A673 (cell line): ENCODE measurements at regions not wholly inside any gene's neighbourhood (a gene's known extent, or its start where the extent isn't known, plus 50 kb on each side); places are given as distances from the start of the nearest gene placed in this dataset.

Experiments
- BruUV-seq: library from RNA; stranded (reverse); fragments of 400-500 nt; replicated peaks from 2 replicates; lab custom pipeline; 2021; lab: Mats Ljungman, UMichigan
- CTCF ChIA-PET: fragments of 300-600 bp; sonication (Branson Sonifier 250); formaldehyde crosslinking; loops from one replicate; lab custom pipeline; 2022; ENCODE audit warnings: antibody characterized with exemption; lab: Charles Lee
- POLR2A ChIA-PET: fragments of 300-600 bp; sonication (Branson Sonifier 250); formaldehyde crosslinking; loops from one replicate; lab custom pipeline; 2022; ENCODE audit warnings: antibody characterized with exemption; ENCODE audit not compliant: low non-redundant PET; lab: Charles Lee
- DNase-seq: peaks from one replicate; pipeline ENCODE4 v3.0.0-alpha.2; 2015; ENCODE audit warnings: low spot score
- H3K27ac ChIP-seq: fragments of 200-600 bp; sonication (generic); 2 replicates; pipeline ENCODE4 v1.5.1; 2016; ENCODE audit warnings: mixed run types, low read depth, mild to moderate bottlenecking, mixed read lengths, antibody characterized with exemption, low read length; ENCODE audit not compliant: poor library complexity, severe bottlenecking
- H3K27me3 ChIP-seq: fragments of 200-600 bp; sonication (generic); replicated peaks from 2 replicates; pipeline ENCODE4 v1.6.1; 2017; ENCODE audit warnings: mixed run types, low read depth, mild to moderate bottlenecking, mixed read lengths, antibody characterized with exemption, low read length; ENCODE audit not compliant: insufficient read depth, poor library complexity
- H3K36me3 ChIP-seq: fragments of 200-600 bp; sonication (generic); 2 replicates; pipeline ENCODE4 v1.6.1; 2016; ENCODE audit warnings: mixed run types, mild to moderate bottlenecking, mixed read lengths, antibody characterized with exemption, low read length; ENCODE audit not compliant: insufficient read depth, poor library complexity, severe bottlenecking
- H3K4me1 ChIP-seq: fragments of 200-600 bp; sonication (generic); 2 replicates; pipeline ENCODE4 v1.6.1; 2017; ENCODE audit warnings: mixed run types, mild to moderate bottlenecking, mixed read lengths, antibody characterized with exemption, low read length; ENCODE audit not compliant: insufficient read depth, poor library complexity, severe bottlenecking
- H3K4me3 ChIP-seq: fragments of 200-600 bp; sonication (generic); 2 replicates; pipeline ENCODE4 v1.5.1; 2016; ENCODE audit warnings: low read depth, mixed run types, mild to moderate bottlenecking, mixed read lengths, low read length; ENCODE audit not compliant: poor library complexity, severe bottlenecking
- H3K9me3 ChIP-seq: fragments of 200-600 bp; sonication (generic); 2 replicates; pipeline ENCODE4 v1.6.1; 2016; ENCODE audit warnings: mixed run types, low read depth, mild to moderate bottlenecking, mixed read lengths, antibody characterized with exemption, low read length; ENCODE audit not compliant: poor library complexity, severe bottlenecking
- CTCF ChIP-seq: fragments of 300-800, 200-600 bp; sonication (generic); conservative IDR thresholded peaks from 2 replicates; pipeline ENCODE4 v1.5.1; 2017; ENCODE audit warnings: low read depth, mild to moderate bottlenecking, antibody characterized with exemption, low read length, moderate library complexity, mixed read lengths
- EZH2 ChIP-seq: fragments of 200-600 bp; sonication (generic); IDR thresholded peaks from 2 replicates; pipeline ENCODE4 v1.6.1; 2017; ENCODE audit warnings: borderline replicate concordance, low read depth, mild to moderate bottlenecking, mixed read lengths, antibody characterized with exemption, low read length; ENCODE audit not compliant: poor library complexity, severe bottlenecking
- intact Hi-C: fragments of 100-400 bp; cut with micrococcal nuclease; formaldehyde crosslinking; loops from one replicate; pipeline ENCODE4 v1.10.0; 2022; ENCODE audit not compliant: unreplicated experiment

GRCh38 chr6:166744223-166745134 lies 117.4 kb upstream of the RPS6KA2 start:
- Histone ChIP-seq H3K9me3 (no peaks in the 10 kb centered on the region), H3K4me3 (no peak overlapping the region), H3K36me3 (no peaks in the 10 kb centered on the region), H3K27ac (no peak overlapping the region), H3K4me1 (peaks cover 8% of the 10 kb centered on the region), H3K27me3 (no peaks in the 10 kb centered on the region)
- ChIA-PET CTCF (no interaction called here), POLR2A (no interaction called here)
- no TSS peak for BruUV-seq
- TF ChIP-seq CTCF, result no peak
- TF ChIP-seq EZH2, result no peak
- intact Hi-C loops, result no loop called here
- no peak for DNase-seq

DNA sequence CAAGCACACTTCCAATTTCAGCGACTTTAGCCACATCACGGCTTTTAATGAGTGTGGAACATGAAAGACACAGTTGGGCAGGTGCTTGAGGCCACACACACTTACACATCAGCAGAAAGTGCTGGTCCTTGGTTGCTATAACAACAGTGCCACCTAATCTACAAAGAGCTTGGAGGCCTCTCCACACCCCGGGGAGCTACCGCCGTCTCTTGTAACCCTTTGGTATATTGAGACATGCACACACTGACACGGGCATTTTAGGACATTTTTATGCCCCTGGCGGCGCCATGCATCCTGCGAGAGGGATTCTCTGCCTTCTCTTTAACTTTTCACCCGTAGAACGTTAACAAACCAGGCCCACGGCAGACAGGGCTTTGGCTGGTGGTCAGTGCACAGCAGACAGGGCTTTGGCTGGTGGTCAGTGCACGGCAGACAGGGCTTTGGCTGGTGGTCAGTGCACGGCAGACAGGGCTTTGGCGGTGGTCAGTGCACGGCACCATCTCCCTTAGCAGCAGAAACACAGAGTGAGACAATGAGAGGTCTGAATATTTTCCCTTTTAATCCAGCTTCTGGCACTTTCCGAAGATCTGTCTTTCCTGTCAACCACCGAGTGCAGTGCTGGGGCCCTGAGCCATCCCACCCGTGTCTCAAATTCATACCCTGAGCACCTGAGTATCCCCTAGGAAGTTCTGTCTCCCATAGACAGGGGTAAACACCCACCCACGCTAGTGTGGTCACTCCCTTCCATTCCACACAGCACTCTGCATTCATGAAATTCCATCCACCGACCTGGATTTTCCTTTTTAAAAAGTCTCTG lies 116.6 kb upstream of the RPS6KA2 start:
- Histone ChIP-seq H3K27me3 (no peaks in the 10 kb centered on the region), H3K36me3 (no peaks in the 10 kb centered on the region), H3K9me3 (no peaks in the 10 kb centered on the region), H3K4me3 (no peak overlapping the region), H3K27ac (no peak overlapping the region), H3K4me1 (peaks cover 8% of the 10 kb centered on the region)
- no peak for DNase-seq
- CTCF ChIA-PET, result no interaction called here
- intact Hi-C loops, result no loop called here
- no TSS peak for BruUV-seq
- POLR2A ChIA-PET, result no interaction called here
- no peak for TF ChIP-seq EZH2

DNA sequence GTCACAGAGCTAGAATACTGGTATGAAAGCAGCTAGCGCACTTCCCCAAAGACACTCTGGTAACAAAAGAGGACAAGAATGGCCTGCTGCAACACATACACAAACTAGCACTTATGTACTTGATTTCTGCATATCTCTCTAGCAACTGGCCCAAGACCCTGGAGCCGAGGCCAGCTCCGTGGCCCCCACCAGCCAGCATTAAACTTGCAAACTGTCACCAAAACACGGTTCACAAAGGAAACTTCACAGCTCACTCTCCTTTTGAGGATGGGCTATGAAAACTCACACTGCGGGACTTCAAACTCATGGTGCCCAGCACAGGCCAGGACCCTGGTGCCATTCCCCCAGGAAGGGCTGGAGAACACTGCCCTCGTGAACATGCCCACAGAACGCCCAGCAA lies 115.9 kb upstream of the RPS6KA2 start:
- H3K27ac ChIP-seq, result no peak overlapping the region
- H3K9me3 ChIP-seq, result no peaks in the 10 kb centered on the region
- H3K4me1 ChIP-seq, result peaks cover 5% of the 10 kb centered on the region
- intact Hi-C loops, result no loop called here
- no peak overlapping the region for H3K4me3 ChIP-seq
- CTCF ChIA-PET, result no interaction called here
- H3K27me3 ChIP-seq, result no peaks in the 10 kb centered on the region
- H3K36me3 ChIP-seq, result no peaks in the 10 kb centered on the region
- no peak for DNase-seq
- no TSS peak for BruUV-seq
- POLR2A ChIA-PET, result no interaction called here
- TF ChIP-seq CTCF (no peak), EZH2 (no peak)
